K562 (cell line): ENCODE measurements at regions not wholly inside any gene's neighbourhood (a gene's known extent, or its start where the extent isn't known, plus 50 kb on each side); places are given as distances from the start of the nearest gene placed in this dataset.

Experiments
- ATAC-seq: fragments of 200-7000 bp; cut with Tn5 transposase; 3 replicates; pipeline ENCODE4 v1.9.1; 2020; ENCODE audit warnings: moderate library complexity
- BruUV-seq: library from RNA; stranded (reverse); fragments of 400-500 nt; replicated peaks from 2 replicates; lab custom pipeline; 2021; lab: Mats Ljungman, UMichigan
- CTCF ChIA-PET: fragments of 300-600 bp; formaldehyde crosslinking; extraction: SDS; loops from one replicate; lab custom pipeline; 2021; ENCODE audit warnings: low intra/inter-chr PET ratio; lab: Yijun Ruan, JAX
- POLR2A ChIA-PET: fragments of 300-600, 350-650 bp; sonication (Branson Sonifier 250); formaldehyde crosslinking; extraction: SDS; loops from one replicate; lab custom pipeline; 2021; ENCODE audit warnings: antibody characterized with exemption, inconsistent platforms; lab: Yijun Ruan, JAX
- DNase-seq, 4 experiments: peaks; one replicate each; pipeline versions ENCODE4 v3.0.0 to v3.0.0-alpha.2; 2011 to 2018; ENCODE audit warnings: low spot score in 3 of 4, mixed read lengths in 3 of 4; ENCODE audit errors: extremely low read depth in 1 of 4
- FAIRE-seq: peaks from 2 replicates; lab custom pipeline; 2011; peaks lifted over from hg19 to GRCh38; lab: Jason Lieb, UNC
- H2AFZ ChIP-seq: 2 replicates; pipeline ENCODE4 v1.6.0; 2011; ENCODE audit warnings: low read depth, low read length, control low read depth, inconsistent platforms
- H3K27ac ChIP-seq: fragments of 200-600 bp; 3 replicates; pipeline ENCODE4 v1.8.0; 2011; ENCODE audit warnings: low read depth, mild to moderate bottlenecking, control low read depth, inconsistent platforms, low read length, moderate library complexity, mixed read lengths; ENCODE audit errors: extremely low read depth
- H3K27me3 ChIP-seq, 2 experiments: fragments of 300-600 bp in 1 of 2; 2 replicates in 1 of 2; 3 replicates in 1 of 2; pipeline versions ENCODE4 v1.6.0 to v1.8.0; 2011; ENCODE audit warnings: inconsistent platforms in 2 of 2, low read length in 2 of 2, mild to moderate bottlenecking in 1 of 2, mixed read lengths in 1 of 2, moderate library complexity in 1 of 2; ENCODE audit not compliant: control insufficient read depth in 2 of 2, insufficient read depth in 2 of 2
- H3K36me3 ChIP-seq: fragments of 300-600 bp; 3 replicates; pipeline ENCODE4 v1.8.0; 2011; ENCODE audit warnings: mild to moderate bottlenecking, low read length, inconsistent platforms; ENCODE audit not compliant: control insufficient read depth, insufficient read depth
- H3K4me1 ChIP-seq, 2 experiments: fragments of 200-600 bp in 1 of 2; replicated peaks in 1 of 2; 2 replicates in 1 of 2; 3 replicates in 1 of 2; pipeline versions ENCODE4 v1.5.1 to v1.8.0; 2011; ENCODE audit warnings: inconsistent platforms in 2 of 2, low read length in 2 of 2, mild to moderate bottlenecking in 1 of 2, mixed read lengths in 1 of 2, moderate library complexity in 1 of 2; ENCODE audit not compliant: control insufficient read depth in 2 of 2, insufficient read depth in 2 of 2
- H3K4me2 ChIP-seq: 2 replicates; pipeline ENCODE4 v1.6.1; 2011; ENCODE audit warnings: low read length, control low read depth, inconsistent platforms, mixed read lengths; ENCODE audit not compliant: insufficient read depth
- H3K4me3 ChIP-seq: fragments of 200-600 bp; sonication (generic), shearing (Covaris generic); 2 replicates; pipeline ENCODE4 v1.5.1; 2016; ENCODE audit warnings: control low read depth, inconsistent platforms
- H3K79me2 ChIP-seq: fragments of 200-600 bp; 3 replicates; pipeline ENCODE4 v1.8.0; 2011; ENCODE audit warnings: low read length, inconsistent platforms; ENCODE audit not compliant: control insufficient read depth, insufficient read depth
- H3K9ac ChIP-seq, 2 experiments: 2 replicates each; pipeline versions ENCODE4 v1.6.0 to v1.6.1; 2011; ENCODE audit warnings: low read depth in 2 of 2, low read length in 2 of 2, control low read depth in 1 of 2, inconsistent platforms in 1 of 2, mild to moderate bottlenecking in 1 of 2, mixed read lengths in 1 of 2; ENCODE audit not compliant: insufficient read depth in 1 of 2
- H3K9me1 ChIP-seq: one replicate; pipeline ENCODE4 v1.6.0; 2011; ENCODE audit warnings: inconsistent platforms, mild to moderate bottlenecking, low read length, moderate library complexity; ENCODE audit not compliant: control insufficient read depth, insufficient read depth
- H3K9me3 ChIP-seq: replicated peaks from 2 replicates; pipeline ENCODE4 v1.5.1; 2011; ENCODE audit warnings: low read depth, low read length, inconsistent platforms; ENCODE audit not compliant: control insufficient read depth, insufficient read depth
- H4K20me1 ChIP-seq: replicated peaks from 2 replicates; pipeline ENCODE4 v1.6.1; 2011; ENCODE audit warnings: low read length, inconsistent platforms, mixed read lengths; ENCODE audit not compliant: control insufficient read depth, insufficient read depth
- HMG20B ChIP-seq: fragments of 250-450 bp; sonication (Bioruptor Pico); IDR thresholded peaks from 2 replicates; pipeline ENCODE4 v1.5.0; 2021; ENCODE audit warnings: mild to moderate bottlenecking
- HNRNPUL1 ChIP-seq: fragments of 200-400 bp; formaldehyde crosslinking; IDR thresholded peaks from 2 replicates; pipeline ENCODE4 v1.6.1; 2017; ENCODE audit warnings: low read length
- MECOM ChIP-seq: fragments of 250-450 bp; sonication (Bioruptor Pico); IDR thresholded peaks from 2 replicates; pipeline ENCODE4 v1.8.0; 2022; ENCODE audit warnings: inconsistent platforms
- MYBL2 ChIP-seq, 2 experiments: fragments of 450-650 bp in 1 of 2; sonication (generic) in 1 of 2; formaldehyde crosslinking in 1 of 2; IDR thresholded peaks; 2 replicates each; pipeline versions ENCODE4 v1.6.1 to v1.8.1; 2017 to 2022; ENCODE audit warnings: borderline replicate concordance in 1 of 2, inconsistent platforms in 1 of 2, low read depth in 1 of 2, mild to moderate bottlenecking in 1 of 2, missing genetic modification reagents in 1 of 2, moderate library complexity in 1 of 2
- NR1H2 ChIP-seq: sonication (generic); formaldehyde crosslinking; IDR thresholded peaks from 2 replicates; pipeline ENCODE4 v1.4.0; 2020; ENCODE audit warnings: mild to moderate bottlenecking, missing genetic modification reagents
- PCBP2 ChIP-seq: fragments of 200-400 bp; formaldehyde crosslinking; IDR thresholded peaks from 2 replicates; pipeline ENCODE4 v1.6.1; 2018; ENCODE audit warnings: low read length, low read depth, mild to moderate bottlenecking, moderate library complexity; ENCODE audit not compliant: poor library complexity, severe bottlenecking
- POLR2A ChIP-seq: fragments of 450-650 bp; conservative IDR thresholded peaks from 2 replicates; pipeline ENCODE4 v1.6.1; 2016
- POLR2AphosphoS2 ChIP-seq: IDR thresholded peaks from 2 replicates; pipeline ENCODE4 v1.6.1; 2012; ENCODE audit warnings: low read length, improper control_type of control experiment
- SMC3 ChIP-seq: conservative IDR thresholded peaks from 2 replicates; pipeline ENCODE4 v1.6.1; 2011; ENCODE audit warnings: low read depth, low read length, improper control_type of control experiment; ENCODE audit not compliant: insufficient read depth
- SOX6 ChIP-seq: fragments of 450-650 bp; IDR thresholded peaks from 2 replicates; pipeline ENCODE4 v1.6.1; 2014; ENCODE audit warnings: mild to moderate bottlenecking
- SP2 ChIP-seq: IDR thresholded peaks from 2 replicates; pipeline ENCODE4 v1.6.1; 2011; ENCODE audit warnings: mild to moderate bottlenecking, low read depth, low read length, moderate library complexity; ENCODE audit not compliant: poor library complexity, severe bottlenecking; ENCODE audit errors: extremely low read depth
- TBP ChIP-seq: optimal IDR thresholded peaks from 2 replicates; pipeline ENCODE3; 2011; ENCODE audit warnings: low read depth, low read length, improper control_type of control experiment
- TSC22D4 ChIP-seq: fragments of 450-650 bp; IDR thresholded peaks from 2 replicates; pipeline ENCODE4 v1.6.1; 2016; ENCODE audit warnings: missing genetic modification characterization, missing biosample characterization, control low read depth
- ZNF699 ChIP-seq: fragments of 250-450 bp; sonication (Bioruptor Pico); IDR thresholded peaks from 2 replicates; pipeline ENCODE4 v1.8.0; 2021; ENCODE audit warnings: mild to moderate bottlenecking, moderate library complexity; ENCODE audit not compliant: insufficient replicate concordance
- WGBS: fragments of 100-300 bp; shearing (Covaris generic); methylation state at CpG from one replicate; pipeline ENCODE4 v1.1.6; 2016; ENCODE audit warnings: low coverage, mixed read lengths; ENCODE audit not compliant: insufficient coverage; ENCODE audit errors: missing lambda C conversion rate; 5-methylcytosine and 5-hydroxymethylcytosine counted together
- in situ Hi-C: fragments of 300-500 bp; cut with MboI; formaldehyde crosslinking; loops from 4 replicates; pipeline ENCODE4 v1.15.0; 2018; ENCODE audit warnings: inconsistent platforms, mixed read lengths
- intact Hi-C: fragments of 100-400 bp; cut with micrococcal nuclease; formaldehyde crosslinking; loops from 2 replicates; pipeline ENCODE4 v1.14.2; 2022
- TF ChIP-seq, protein P1 (sequence below): fragments of 250-450 bp; sonication (Bioruptor Pico); IDR thresholded peaks from 2 replicates; pipeline ENCODE4 v1.8.0; 2021; ENCODE audit warnings: borderline replicate concordance, mild to moderate bottlenecking, moderate library complexity; ENCODE audit not compliant: poor library complexity, severe bottlenecking

DNA sequence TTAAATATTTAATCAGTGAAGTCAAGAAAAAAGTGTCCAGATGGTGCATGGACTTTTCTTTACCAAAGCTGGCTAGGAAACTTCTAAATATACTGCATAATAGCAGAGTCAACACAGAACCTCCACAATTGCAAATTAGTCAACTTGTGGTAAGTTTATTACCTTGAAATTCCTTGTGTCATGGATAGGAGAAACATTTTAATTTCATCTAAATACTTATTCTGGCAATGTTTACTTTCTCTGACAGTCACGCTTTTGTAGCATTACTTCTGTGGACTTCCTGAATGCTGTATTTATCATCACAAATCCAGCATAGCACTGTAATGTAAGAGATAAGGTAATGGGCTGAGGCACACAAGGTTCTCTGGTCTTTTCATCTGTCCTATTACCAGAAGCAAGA lies 2266.1 kb downstream of the PCDH7 start:
- TF ChIP-seq PCBP2 (no peak), SMC3 (no peak), SP2 (no peak), POLR2A (no peak)
- TF ChIP-seq, protein P1, sequence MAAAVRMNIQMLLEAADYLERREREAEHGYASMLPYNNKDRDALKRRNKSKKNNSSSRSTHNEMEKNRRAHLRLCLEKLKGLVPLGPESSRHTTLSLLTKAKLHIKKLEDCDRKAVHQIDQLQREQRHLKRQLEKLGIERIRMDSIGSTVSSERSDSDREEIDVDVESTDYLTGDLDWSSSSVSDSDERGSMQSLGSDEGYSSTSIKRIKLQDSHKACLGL, result no peak
- Histone ChIP-seq H3K9me3 (no peaks in the 10 kb centered on the region; the same call in 1 of the 2 replicates), H3K4me3 (no peak overlapping the region)

DNA sequence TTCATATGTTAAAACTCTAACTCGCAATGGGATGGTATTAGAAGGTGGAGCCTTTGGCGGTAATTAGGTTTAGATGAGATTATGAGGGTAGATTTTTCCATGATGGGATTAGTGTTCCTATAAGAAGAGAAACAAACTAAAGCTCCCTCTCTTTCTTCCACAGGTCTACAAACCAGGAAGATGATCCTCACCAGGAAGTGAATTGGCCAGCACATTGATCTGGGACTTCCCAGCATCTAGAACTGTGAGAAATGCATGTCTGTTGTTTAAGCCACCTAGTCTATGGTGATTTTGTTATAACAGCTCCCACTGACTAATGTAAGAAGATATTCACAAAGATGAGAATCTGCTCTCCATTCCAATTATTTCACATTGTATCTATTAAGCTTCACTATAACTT lies 2266.9 kb downstream of the PCDH7 start:
- intact Hi-C loops, result no loop called here
- Histone ChIP-seq H3K4me2 (no peak overlapping the region), H3K9ac (no peak overlapping the region), H2AFZ (no peak overlapping the region), H3K9me3 (no peaks in the 10 kb centered on the region; the same call in 1 of the 2 replicates)
- 0% methylated on average over 2 of the region's 2 CpGs for WGBS
- TF ChIP-seq SOX6, result no peak
- TF ChIP-seq MECOM (CRISPR knock-in tag), result no peak
- TF ChIP-seq NR1H2, result no peak
- no peak for TF ChIP-seq HNRNPUL1
- TF ChIP-seq TSC22D4 (tag), result no peak
- no peak for TF ChIP-seq POLR2AphosphoS2
- no peak for TF ChIP-seq TBP
- no peak for TF ChIP-seq HMG20B (CRISPR knock-in tag)
- no peak for TF ChIP-seq MYBL2 (IDR thresholded peaks at IDR 0.05; ENCODE audit: low read depth)
- no peak for TF ChIP-seq MYBL2 (CRISPR knock-in tag; IDR thresholded peaks at IDR 0.05; ENCODE audit: borderline replicate concordance)
- no peak for TF ChIP-seq ZNF699
- TF ChIP-seq, all 486 proteins: peak for 0
- CTCF ChIA-PET, result no interaction called here
- no peaks in the 10 kb centered on the region for H3K27me3 ChIP-seq
- no peak overlapping the region for H3K27ac ChIP-seq
- no peaks in the 10 kb centered on the region for H3K4me1 ChIP-seq
- ATAC-seq, result no peak
- FAIRE-seq, result no peak
- BruUV-seq, result no TSS peak
- H3K36me3 ChIP-seq, result no peaks in the 10 kb centered on the region
- no peak overlapping the region for H3K4me3 ChIP-seq
- H3K79me2 ChIP-seq, result no peaks in the 10 kb centered on the region
- POLR2A ChIA-PET, result no interaction called here
- DNase-seq, result no peak
- H4K20me1 ChIP-seq, result no peaks in the 10 kb centered on the region
- in situ Hi-C loops, result no loop called here
- no peaks in the 10 kb centered on the region for H3K9me1 ChIP-seq

More for the DNA sequence above, 2266.1 kb downstream of the PCDH7 start:
- Histone ChIP-seq H3K4me1 (no peaks in the 10 kb centered on the region), H3K9ac (no peak overlapping the region), H3K27ac (no peak overlapping the region), H3K79me2 (no peaks in the 10 kb centered on the region), H3K4me2 (no peak overlapping the region), H3K36me3 (no peaks in the 10 kb centered on the region), H4K20me1 (no peaks in the 10 kb centered on the region), H2AFZ (no peak overlapping the region), H3K9me1 (no peaks in the 10 kb centered on the region), H3K27me3 (no peaks in the 10 kb centered on the region)
- ChIA-PET CTCF (no interaction called here), POLR2A (no interaction called here)
- DNase-seq (no peak), ATAC-seq (no peak), FAIRE-seq (no peak)
- in situ Hi-C loops (no loop called here), intact Hi-C loops (no loop called here)
- WGBS, result 0% methylated on average over 1 of the region's 1 CpG
- no TSS peak for BruUV-seq
